GM18870 (cell line): ENCODE measurements at regions not wholly inside any gene's neighbourhood (a gene's known extent, or its start where the extent isn't known, plus 50 kb on each side); places are given as distances from the start of the nearest gene placed in this dataset.

Experiments
- ATAC-seq: cut with Tn5 transposase; IDR thresholded peaks from one replicate; pipeline ENCODE4 v1.9.1; 2021; ENCODE audit warnings: moderate library complexity; ENCODE audit not compliant: unreplicated experiment

GRCh38 chr16:14362774-14363371, 267.2 kb downstream of the PARN start:
- ATAC-seq, result no peak

GRCh38 chr16:14360326-14361037, 269.6 kb downstream of the PARN start:
- ATAC-seq, result no peak

GRCh38 chr16:14358697-14359305, 271.3 kb downstream of the PARN start:
- ATAC-seq, result no peak

- ATAC-seq, result no peak
Observed at GRCh38 chr16:14357328-14357727, 272.7 kb downstream of the PARN start.

GRCh38 chr16:14356064-14356463, 274.0 kb downstream of the PARN start:
- no peak for ATAC-seq

GRCh38 chr16:14354561-14355351, 275.3 kb downstream of the PARN start:
- ATAC-seq, result peak; percentile 91

- no peak for ATAC-seq
Observed at GRCh38 chr16:14353340-14353739, 276.7 kb downstream of the PARN start.

GRCh38 chr16:14351647-14352046, 278.4 kb downstream of the PARN start:
- no peak for ATAC-seq

- no peak for ATAC-seq
Observed at GRCh38 chr16:14350626-14351025, 279.4 kb downstream of the PARN start.

- no peak for ATAC-seq
Observed at GRCh38 chr16:14350081-14350480, 279.0 kb downstream of the MRTFB start.

- ATAC-seq, result no peak
Observed at GRCh38 chr16:14347706-14348105, 276.6 kb downstream of the MRTFB start.

- no peak for ATAC-seq
Observed at GRCh38 chr16:14346278-14347142, 275.4 kb downstream of the MRTFB start.

- no peak for ATAC-seq
Observed at GRCh38 chr16:14345512-14346115, 274.5 kb downstream of the MRTFB start.

GRCh38 chr16:14344945-14345344, 273.8 kb downstream of the MRTFB start:
- ATAC-seq, result no peak

- ATAC-seq, result no peak
Observed at GRCh38 chr16:14344292-14344691, 273.2 kb downstream of the MRTFB start.

- no peak for ATAC-seq
Observed at GRCh38 chr16:14341324-14342225, 270.5 kb downstream of the MRTFB start.

GRCh38 chr16:14339694-14340093, 268.6 kb downstream of the MRTFB start:
- ATAC-seq, result no peak

GRCh38 chr16:14338969-14339368, 267.9 kb downstream of the MRTFB start:
- no peak for ATAC-seq

GRCh38 chr16:14338236-14338635, 267.1 kb downstream of the MRTFB start:
- no peak for ATAC-seq
